Body of pancreas (tissue), 4 donors: ENCODE measurements at regions not wholly inside any gene's neighbourhood (a gene's known extent, or its start where the extent isn't known, plus 50 kb on each side); places are given as distances from the start of the nearest gene placed in this dataset.

ENCODE experiments used
- POLR2A ChIP-seq, 3 donors: fragments of 450-650 bp; IDR thresholded peaks; one replicate each; pipeline ENCODE4 v1.6.1; 2016; ENCODE audit warnings: antibody characterized with exemption in 3 of 3, mild to moderate bottlenecking in 2 of 3
- TF ChIP-seq, protein P1 (sequence below), 7 experiments: fragments of 450-650 bp in 4 of 7; fragments of 200-600 bp in 3 of 7; sonication (generic) in 3 of 7; IDR thresholded peaks; one replicate each; pipeline ENCODE4 v1.5.1; 2016 to 2019; ENCODE audit warnings: antibody characterized with exemption in 7 of 7

GRCh38 chrX:95996294-95996693 lies 688.3 kb upstream of the DIAPH2 start:
- TF ChIP-seq, protein P1, sequence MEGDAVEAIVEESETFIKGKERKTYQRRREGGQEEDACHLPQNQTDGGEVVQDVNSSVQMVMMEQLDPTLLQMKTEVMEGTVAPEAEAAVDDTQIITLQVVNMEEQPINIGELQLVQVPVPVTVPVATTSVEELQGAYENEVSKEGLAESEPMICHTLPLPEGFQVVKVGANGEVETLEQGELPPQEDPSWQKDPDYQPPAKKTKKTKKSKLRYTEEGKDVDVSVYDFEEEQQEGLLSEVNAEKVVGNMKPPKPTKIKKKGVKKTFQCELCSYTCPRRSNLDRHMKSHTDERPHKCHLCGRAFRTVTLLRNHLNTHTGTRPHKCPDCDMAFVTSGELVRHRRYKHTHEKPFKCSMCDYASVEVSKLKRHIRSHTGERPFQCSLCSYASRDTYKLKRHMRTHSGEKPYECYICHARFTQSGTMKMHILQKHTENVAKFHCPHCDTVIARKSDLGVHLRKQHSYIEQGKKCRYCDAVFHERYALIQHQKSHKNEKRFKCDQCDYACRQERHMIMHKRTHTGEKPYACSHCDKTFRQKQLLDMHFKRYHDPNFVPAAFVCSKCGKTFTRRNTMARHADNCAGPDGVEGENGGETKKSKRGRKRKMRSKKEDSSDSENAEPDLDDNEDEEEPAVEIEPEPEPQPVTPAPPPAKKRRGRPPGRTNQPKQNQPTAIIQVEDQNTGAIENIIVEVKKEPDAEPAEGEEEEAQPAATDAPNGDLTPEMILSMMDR (IDR thresholded peaks at IDR 0.05), result no peak
- no peak for TF ChIP-seq POLR2A (IDR thresholded peaks at IDR 0.05)
